Activated naive CD4-positive, alpha-beta T cell treated with Interleukin-2 at 50 U/mL for 16 hours (primary cell): ENCODE measurements at regions not wholly inside any gene's neighbourhood (a gene's known extent, or its start where the extent isn't known, plus 50 kb on each side); places are given as distances from the start of the nearest gene placed in this dataset.
"Not testable (repeated sequence)": the region's sequence is repeated elsewhere in the genome, so short reads cannot be mapped to it uniquely, and the experiment has no call there.

ENCODE experiments used
- DNase-seq: peaks from one replicate; pipeline ENCODE4 v3.0.0-alpha.2; 2020

DNA sequence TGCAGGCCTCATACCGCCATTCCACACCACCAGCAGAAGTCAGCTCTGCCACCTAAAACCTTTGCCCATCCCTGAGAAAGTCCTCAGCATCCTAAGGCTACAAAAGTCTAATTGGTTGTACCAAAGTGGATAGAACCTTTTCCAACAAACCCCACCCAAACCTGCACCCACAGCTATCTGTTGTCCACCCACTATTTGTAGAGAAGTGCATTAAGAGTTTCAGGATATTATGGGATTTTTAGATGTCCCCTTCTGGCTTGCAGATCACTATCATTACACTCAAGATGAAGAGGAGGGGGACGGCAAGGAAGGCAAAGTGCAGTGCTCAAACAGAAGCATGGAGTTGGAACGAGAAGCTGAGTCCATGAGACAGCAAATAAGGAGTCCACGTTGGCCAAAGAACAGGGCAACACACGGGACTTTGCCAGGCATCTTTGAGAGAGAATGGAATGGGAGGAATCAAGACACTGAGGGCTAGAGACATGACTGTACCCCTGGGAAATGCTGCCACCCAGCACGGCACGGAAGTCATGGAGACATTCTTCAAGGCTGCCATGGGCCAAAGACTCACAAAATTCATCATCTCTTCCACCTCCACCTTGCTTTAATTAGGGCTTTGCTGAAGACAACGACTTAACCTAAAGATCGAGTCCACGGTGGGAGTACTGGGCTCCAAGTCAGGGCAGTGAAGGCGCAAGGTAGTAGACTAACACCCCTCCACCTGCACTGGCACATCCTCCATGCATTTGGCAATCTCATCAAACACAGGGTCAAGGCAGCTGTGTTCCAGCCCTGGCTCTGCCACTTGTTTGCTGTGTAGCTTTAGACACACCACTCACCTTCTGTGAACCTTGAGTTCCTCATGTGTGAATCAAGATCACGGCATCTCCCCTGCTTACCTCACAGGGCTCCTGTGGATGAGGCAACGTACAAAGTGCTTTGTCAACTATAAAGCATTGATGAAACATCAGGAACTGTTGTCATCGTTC lies 112.9 kb upstream of the TMEM45B start:
- DNase-seq: no peak

DNA sequence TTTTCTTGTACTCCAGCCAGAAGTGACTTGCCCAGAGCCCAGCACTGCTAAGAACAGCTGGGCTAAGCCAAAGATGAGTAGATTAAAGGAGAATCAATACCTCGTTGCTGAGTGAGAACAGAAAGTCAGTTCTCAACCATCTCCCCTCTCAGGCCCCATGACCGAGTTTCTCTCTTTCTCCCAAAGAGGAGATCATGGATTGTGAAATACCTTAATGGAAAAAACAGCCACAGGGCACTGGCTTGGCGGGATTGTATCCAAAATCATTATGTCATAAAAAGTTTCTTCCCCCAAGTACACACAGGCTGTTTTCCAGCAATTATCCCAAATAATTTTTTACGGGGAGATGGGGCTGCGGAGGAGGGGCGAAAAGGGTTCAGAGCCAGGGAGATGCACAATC lies 111.8 kb upstream of the TMEM45B start:
- no peak for DNase-seq

DNA sequence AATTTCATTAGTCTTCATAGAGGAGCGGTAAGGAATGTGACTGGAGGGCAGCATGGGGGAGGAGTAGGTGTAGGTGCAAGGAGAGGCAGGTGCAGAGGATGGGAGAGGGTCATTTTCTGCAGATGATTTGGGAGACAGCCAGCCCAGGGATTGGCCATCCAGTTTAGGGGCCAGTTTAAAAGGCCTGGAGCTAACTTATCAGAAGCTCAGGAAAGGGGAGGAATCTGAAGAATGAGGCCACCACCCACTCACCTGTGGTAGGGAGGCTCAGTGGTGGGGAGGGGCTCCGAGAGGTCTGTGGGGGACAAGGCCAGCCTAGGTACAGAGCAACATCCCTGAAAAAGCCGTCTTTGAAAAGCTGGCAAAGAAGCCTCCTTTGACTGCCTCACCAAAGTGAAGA lies 110.8 kb upstream of the TMEM45B start:
- no peak for DNase-seq

DNA sequence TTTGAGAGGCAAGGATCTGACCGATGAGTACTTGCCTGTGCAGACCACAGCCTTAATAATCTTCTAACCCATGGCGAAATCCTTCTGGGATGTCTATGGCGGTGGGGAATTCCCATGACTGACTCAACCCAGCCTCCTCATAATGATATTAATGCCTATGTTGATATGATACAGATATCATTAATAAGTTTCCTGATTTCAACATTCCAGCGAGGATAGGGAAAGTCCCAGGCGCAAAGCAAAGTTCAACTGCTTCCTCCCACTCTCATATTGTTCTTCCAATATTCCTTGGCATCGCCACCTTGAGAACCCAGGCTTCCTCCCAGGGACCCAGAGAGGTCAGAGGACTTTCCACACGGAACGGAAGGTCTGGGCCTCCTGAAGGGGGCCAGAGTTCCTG lies 110.3 kb upstream of the TMEM45B start:
- no peak for DNase-seq

DNA sequence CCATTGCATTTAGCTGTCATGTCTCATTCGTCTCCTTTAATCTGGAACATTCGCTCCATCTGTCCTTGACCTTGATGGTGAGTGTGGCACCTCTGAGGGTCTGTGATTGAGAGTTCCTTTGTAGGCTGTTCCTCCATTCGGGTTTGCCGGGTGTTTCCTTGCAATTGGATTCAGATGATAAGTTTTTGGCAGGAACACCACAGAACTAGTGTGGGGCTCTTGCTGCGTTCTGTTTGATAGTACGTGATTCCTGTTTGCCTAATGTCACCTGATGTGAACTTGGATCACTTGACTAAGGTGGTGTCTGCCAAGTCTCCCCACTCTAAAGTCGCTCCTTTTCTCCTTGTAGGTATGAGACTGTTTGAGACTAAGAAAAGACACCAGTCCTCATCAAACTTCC lies 109.7 kb upstream of the TMEM45B start:
- DNase-seq: no peak

DNA sequence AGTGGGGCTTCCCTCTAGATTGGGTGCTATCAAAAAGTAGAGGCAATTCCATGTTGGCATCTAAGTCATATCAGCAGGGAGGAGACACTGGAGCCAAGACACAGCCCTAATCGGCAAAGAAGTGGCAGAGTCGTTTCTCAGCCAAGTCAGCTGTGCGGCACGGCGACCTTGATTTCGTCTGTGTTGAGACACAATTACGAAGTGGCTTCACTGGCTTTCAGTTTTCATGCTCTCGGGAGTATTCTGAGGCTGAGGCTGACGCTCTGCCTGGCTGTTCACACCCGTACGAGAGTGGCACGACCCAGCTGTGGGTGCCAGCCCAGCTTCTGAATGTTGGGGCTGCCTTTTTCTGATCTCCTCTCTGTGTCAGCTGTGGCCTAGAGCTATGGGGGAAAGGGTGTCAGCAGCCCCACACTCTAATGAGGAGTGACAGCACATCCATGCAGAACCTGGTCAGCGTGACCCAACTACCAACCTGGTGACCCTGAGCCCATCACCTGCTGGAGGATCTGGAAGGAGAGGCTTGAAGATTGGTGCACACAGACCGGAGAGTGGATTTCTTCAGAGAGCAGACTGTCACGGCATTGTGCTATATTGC lies 105.7 kb upstream of the TMEM45B start:
- DNase-seq: no peak

DNA sequence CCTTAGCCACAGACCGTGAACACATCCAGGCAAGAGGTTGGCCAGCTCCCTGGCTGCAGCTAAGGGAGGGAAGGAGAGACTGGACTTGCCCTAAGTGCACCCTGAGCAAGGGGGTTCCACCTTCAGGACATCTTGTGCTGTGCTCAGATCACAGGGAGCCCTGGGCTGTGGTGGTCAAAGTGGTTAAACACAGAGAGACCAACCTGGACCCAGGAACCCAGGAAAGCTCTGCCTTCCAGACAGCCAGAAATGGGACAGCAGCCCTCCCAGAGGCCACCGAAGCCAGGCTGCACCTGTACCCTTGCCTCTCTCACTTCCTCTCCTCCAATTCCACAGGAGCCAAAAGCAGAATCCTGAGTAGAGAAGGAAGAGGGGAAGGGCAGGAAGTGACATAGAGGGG lies 105.2 kb upstream of the TMEM45B start:
- DNase-seq: no peak

DNA sequence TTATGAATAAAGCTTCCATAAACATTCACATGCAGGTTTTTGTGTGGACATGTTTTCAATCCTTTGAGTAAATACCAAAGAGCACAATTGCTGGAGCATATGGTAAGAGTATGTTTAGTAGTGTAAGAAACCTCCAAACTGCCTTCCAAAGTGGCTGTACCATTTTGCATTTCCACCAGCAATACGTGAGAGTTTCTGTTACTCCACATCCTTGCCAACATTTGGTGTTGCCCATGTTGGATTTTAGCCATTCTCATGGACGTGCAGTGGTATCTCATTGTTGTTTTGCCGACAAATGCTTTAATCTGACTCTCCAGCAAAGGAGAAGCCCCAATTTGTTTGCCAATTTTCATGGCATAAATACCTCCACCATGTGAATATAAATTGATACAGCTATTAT lies 103.9 kb upstream of the TMEM45B start:
- no peak for DNase-seq

DNA sequence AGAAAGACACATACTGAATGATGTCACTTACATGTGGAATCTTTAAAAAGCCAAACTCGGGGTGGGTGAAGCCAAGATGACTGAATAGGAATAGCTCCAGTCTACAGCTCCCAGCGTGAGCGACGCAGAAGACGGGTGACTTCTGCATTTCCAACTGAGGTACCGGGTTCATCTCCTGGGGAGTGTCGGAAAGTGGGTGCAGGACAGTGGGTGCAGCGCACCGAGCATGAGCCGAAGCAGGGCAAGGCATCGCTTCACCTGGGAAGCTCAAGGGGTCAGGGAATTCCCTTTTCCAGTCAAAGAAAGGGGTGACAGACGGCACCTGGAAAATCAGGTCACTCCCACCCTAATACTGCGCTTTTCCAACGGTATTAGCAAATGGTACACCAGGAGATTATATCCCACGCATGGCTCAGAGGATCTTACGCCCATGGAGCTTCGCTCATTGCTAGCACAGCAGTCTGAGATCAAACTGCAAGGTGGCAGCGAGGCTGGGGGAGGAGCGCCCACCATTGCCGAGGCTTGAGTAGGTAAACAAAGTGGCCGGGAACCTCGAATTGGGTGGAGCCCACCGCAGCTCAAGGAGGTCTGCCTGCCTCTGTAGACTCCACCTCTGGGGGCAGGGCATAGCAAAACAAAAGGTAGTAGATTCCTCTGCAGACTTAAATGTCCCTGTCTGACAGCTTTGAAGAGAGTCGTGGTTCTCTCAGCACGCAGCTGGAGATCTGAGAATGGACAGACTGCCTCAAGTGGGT lies 103.0 kb upstream of the TMEM45B start:
- DNase-seq: not testable (repeated sequence)

DNA sequence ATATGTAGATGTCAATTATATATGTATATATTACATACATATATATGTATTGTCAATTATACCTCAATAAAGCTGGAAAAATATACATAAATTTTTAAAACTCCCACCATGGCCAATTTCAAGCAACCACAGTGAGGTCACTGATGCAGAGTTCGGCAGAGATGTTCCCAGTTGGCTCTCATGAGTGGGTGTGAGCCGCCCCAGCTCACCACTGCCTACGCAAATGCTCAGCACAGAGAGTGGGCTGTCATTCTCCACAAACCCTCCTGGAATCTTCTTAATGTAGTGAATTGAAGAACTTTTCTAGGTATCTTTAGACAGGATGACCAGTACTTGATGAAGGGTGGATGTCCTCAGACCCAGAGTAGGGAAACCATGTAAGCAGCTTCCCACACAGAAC lies 96.6 kb upstream of the TMEM45B start:
- no peak for DNase-seq

DNA sequence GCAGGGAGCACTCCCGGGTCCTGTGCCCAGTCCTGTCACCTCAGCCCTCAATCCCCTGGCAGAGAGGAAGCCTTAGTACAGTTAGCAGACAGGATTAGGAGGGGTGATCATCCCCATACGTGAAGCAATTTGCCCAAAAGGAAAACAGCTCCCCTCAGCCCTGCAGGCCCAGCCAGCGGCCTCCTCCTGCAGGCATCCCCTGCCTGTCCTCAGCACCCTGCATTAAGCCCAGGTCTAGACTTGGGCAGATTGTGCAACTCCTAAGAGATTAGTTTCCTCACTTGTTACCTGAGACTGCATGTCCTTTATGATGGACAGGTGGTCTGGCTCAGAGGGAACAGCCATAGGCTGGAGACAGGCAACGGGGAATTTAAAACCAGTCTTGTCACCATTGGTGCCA lies 95.5 kb upstream of the TMEM45B start:
- DNase-seq: no peak

DNA sequence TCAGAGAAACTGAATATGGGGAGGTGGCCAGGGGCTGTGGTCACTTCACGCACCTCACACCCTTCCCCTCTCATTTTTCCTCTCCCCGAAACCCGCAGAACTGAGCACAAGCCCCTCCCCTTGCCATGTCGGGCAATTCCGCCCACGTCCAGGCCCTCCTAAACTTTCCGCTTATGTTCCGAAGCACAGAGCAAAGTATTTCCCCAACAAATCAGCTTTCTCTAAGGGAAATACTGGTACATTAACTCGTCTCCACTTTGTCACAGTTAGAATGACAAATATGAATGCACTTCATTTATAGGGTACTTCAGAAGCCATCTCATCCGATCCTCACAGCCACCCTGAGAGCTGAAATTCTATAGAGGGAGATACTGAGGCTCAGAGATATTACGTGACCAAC lies 94.7 kb upstream of the TMEM45B start:
- DNase-seq: no peak

DNA sequence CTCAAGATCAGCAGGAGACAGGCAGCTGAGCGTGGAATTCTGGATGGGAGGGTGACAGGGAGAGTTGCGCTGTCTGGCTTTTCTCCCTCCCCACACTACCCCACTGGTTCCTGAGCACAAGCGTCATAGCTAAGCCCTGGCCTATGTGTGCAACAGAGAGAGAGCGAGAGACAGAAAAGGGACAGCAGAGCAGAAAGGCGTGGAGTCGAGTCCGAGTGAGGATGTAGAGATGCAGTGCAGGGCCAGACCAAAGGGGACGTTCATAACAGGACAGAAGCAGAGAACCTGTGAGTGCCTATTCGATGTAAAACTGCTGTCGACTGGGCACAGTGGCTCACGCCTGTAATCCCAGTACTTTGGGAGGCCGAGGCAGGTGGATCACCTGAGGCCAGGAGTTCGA lies 94.0 kb upstream of the TMEM45B start:
- no peak for DNase-seq

DNA sequence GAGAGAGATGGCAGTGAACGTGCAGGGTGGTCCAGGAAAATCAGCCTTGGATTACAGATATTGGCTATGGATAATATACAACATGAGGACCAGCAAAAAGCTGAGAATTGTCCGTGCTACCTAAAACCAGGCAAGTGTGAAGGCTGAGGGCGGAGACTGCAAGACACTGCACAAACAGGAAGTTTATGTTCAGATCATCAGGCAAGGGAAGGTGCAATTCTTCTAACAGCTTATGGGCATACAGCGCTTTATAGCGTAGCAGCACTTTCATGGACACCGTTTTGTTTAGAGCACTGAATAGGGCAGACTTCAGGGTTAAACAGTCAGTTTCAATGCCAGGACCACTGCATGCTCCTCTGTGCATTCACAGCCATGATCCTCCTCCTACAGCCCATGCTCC lies 93.1 kb upstream of the TMEM45B start:
- DNase-seq: no peak

DNA sequence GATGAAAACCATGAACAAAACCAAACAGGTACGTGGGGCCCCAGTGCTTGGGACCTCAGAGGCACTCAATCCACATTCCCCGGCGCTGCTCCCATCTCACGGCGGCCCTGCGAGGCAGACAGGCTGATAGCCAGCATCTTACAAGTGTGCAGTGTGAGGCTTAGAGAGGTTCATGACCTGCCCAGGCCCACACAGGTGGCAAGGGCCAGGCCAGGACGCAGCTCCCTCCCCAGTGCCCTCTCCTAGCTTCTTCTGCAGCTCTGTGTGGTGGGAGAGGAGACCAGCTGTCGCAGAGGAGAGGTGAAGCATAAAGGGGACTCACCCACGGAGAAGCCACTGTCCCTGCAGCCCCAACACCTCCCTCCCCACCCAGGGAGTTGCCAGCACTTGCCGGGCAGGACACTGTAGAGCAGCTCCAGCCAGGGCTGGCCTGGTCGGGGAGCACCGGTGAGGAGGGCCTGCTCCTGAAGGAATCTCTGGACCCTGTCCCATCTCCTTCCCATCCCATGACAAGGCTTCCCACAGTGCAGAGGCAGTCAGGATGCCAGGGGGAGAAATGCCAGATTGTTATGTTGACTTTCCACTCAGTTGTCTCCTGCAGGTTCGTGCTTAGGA lies 92.4 kb upstream of the TMEM45B start:
- no peak for DNase-seq

DNA sequence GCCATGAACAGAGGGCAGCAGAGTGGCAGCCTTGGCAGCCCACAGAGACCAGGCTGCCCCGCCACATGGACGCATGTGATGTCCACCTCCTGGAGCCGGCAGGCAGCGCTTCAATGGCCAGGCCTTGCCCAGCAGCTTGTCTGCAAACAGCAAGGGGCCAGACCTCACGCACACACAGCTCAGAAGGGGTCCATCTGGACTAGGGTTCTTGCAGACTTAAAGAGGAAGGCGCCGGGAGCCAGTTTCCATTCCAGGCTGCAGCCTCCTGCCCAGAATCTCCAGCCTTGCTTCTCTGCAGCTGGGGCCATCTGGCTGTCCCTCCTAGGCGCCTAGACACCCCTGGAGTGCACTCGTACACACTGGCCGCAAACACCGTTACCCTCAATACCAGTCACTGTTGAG lies 91.9 kb upstream of the TMEM45B start:
- no peak for DNase-seq

DNA sequence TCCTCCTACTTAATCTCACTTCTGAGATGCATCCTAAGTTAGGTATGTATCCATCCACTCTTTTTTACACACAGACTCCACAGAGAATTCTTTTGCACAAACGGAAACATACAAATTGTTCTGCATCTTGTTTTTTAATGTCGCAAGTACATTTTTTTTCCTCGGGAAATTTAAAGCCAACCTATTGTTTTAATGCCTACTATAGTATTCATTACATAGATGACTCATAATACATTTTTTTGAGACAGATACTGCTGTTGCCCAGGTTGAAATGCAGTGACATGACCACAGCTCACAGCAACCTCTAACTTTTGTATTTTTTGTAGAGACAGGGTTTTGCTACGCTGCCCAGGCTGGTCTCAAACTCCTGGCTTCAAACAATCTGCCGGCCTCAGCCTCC lies 90.8 kb upstream of the TMEM45B start:
- no peak for DNase-seq

DNA sequence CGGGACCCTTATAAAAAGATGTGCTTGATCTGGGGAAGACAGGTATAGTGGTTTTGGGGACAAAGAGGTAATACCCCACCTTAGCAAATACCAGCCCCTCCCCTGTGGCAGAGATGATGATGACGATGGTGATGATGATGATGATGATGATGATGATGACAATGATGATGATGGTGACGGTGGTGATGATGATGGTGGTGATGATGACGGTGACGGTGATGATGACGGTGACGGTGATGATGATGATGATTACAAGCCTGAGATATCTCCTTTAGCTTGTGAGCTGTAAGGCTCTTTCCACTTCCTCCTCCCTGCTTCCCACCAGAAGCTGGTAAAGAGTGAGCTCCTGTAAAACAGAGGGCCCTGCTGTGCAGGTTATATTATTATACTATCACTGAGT lies 89.5 kb upstream of the TMEM45B start:
- no peak for DNase-seq

DNA sequence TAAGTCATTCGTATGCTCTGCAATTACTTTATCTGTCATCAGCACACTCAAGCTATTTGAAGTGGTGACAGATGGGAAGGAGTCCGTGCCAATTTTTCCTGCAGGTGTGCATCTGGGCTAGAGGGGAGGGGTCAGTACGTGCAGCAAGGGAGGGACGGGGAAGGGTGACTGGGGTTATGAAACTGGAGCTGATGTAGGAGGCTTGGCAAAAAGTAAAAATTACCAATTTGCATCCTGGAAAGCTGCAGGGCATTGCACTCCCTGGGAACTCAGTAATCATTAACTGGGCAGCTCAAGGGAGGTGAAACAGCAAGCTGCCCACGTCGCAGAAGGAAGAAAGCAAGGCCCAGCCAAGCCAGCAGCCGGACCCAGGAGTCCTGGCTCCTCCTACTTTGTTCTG lies 87.1 kb upstream of the TMEM45B start:
- no peak for DNase-seq

DNA sequence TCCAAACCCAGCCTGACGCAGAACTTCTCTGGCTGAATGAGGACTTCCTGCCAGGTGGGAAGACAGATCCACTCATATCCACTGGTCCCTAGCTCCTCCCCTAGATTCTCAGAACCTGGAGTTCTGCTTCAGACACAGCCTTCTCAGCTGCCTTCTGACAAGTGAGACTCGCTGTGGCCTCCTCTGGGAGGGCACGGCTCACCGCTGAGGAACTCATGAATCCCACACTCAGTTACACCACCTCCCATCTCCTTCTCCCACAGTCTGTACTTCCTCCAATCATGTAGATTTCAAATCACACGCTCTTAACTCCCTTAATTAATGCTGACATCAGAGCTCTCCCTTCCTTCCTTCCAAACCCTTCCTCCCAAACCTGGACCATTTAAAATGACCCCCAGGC lies 86.4 kb upstream of the TMEM45B start:
- DNase-seq: no peak

DNA sequence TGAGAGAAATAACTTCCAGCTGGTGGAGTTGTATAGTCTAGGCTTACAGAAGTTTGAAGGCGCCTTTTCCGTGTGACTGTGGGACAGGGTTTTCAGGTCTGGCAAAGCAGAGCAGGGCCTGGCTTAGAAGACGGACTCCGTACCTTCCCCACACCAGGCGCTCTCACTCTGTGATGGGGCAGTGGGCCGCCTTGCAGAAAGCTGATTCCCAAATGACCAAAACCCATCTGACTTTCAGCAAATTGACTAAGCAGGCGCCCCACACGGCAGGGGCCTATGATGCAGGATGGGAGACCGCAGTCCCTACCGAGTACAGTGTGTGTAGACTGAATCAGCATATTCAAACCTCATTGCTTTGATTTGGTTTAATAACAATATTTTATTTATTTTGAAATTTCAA lies 85.8 kb upstream of the TMEM45B start:
- no peak for DNase-seq

DNA sequence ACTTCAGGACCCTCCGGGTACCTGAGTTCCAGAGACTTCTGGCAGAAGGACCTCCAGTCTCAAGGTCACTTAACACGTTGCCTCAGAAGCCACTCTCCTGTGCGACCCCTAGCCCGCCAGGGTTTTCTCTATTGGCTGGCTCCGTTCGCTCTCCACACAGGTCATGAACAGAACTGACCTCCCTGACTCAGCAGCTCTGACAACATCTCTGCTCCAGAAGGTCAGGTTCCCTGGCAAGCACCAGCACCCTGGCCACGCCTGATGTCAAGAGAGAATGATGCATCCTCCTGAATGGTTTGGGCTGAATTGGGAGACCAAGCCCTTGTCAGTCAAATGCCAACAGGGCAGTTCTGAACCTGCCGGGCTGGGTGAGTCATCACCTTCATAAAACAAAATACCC lies 84.3 kb upstream of the TMEM45B start:
- no peak for DNase-seq

DNA sequence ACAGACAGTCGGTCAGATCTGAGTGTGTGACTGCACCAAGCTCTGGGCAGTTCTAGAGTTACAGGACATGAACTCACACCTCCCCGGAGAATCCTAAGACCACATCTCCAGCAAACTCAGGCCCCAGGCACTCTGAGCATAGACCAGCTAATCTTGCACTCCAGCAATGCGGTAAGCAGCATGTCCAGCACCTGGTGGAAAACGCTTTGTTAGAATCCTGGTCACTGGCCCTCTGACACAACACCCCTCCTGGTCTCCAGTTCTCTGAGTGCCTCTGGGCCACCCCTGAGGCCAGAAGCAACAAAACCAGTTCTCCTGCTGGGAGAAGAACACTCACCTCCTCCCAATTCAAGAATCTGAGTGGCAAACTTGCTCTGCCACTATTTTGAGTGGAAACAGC lies 82.7 kb upstream of the TMEM45B start:
- no peak for DNase-seq

DNA sequence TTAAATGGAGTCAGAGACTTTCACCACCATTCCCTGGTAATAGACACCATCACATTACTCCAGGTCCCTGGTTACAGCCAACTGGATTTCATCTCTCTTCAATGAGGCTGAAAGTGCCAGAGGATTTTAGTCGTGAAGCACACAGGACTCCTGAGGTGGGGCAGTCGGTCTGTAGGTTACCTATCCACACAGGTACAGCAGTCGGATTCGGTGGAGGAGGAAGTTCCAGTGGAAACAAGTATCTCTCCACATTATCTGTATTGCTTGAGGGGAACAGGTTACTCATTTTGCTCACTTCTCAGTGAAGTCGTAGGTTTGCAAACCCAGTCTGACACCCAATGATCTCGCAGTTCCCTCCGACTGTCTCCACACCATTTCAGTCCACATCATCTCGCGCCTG lies 82.3 kb upstream of the TMEM45B start:
- no peak for DNase-seq
